Transverse colon (tissue), 4 donors: ENCODE measurements at regions not wholly inside any gene's neighbourhood (a gene's known extent, or its start where the extent isn't known, plus 50 kb on each side); places are given as distances from the start of the nearest gene placed in this dataset.

Experiments used
- POLR2A ChIP-seq: fragments of 450-650 bp; IDR thresholded peaks from one replicate; pipeline ENCODE4 v1.6.1; 2016; ENCODE audit warnings: antibody characterized with exemption, mild to moderate bottlenecking, moderate library complexity
- POLR2AphosphoS5 ChIP-seq, 3 donors: sonication (generic); formaldehyde crosslinking; IDR thresholded peaks; one replicate each; pipeline ENCODE4 v1.6.1; 2016; ENCODE audit warnings: antibody characterized with exemption in 3 of 3
- TF ChIP-seq, protein P1 (sequence below), 5 experiments: fragments of 200-600 bp in 3 of 5; fragments of 450-650 bp in 2 of 5; sonication (generic) in 3 of 5; IDR thresholded peaks; 1 replicate in 2 of 5; 2 replicates in 3 of 5; pipeline ENCODE4 v1.5.1; 2016 to 2017; ENCODE audit warnings: antibody characterized with exemption in 5 of 5, inconsistent platforms in 3 of 5, mild to moderate bottlenecking in 2 of 5, moderate library complexity in 1 of 5

DNA sequence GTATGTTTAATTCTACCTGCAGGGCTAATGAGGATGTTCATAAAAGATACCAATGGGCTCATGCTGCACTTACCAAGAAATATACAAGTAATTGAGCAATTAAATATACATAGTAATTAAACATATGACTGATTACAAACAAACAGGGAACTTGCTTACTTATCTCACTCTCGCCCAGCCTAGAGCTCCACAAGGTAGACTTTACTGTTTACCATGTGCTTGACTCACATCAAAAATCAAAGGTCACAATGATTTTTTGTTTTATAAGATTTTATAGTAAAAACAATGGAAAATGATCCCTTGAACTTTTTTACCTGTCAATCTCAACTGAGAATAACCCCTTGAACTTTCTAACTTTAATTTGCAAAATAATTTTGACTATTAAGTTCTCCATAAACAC is 1395.1 kb downstream of the SUCLG1 start:
- TF ChIP-seq POLR2A: no peak
- no peak for TF ChIP-seq POLR2AphosphoS5 (IDR thresholded peaks at IDR 0.05)
- TF ChIP-seq, protein P1, sequence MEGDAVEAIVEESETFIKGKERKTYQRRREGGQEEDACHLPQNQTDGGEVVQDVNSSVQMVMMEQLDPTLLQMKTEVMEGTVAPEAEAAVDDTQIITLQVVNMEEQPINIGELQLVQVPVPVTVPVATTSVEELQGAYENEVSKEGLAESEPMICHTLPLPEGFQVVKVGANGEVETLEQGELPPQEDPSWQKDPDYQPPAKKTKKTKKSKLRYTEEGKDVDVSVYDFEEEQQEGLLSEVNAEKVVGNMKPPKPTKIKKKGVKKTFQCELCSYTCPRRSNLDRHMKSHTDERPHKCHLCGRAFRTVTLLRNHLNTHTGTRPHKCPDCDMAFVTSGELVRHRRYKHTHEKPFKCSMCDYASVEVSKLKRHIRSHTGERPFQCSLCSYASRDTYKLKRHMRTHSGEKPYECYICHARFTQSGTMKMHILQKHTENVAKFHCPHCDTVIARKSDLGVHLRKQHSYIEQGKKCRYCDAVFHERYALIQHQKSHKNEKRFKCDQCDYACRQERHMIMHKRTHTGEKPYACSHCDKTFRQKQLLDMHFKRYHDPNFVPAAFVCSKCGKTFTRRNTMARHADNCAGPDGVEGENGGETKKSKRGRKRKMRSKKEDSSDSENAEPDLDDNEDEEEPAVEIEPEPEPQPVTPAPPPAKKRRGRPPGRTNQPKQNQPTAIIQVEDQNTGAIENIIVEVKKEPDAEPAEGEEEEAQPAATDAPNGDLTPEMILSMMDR (IDR thresholded peaks at IDR 0.05): no peak
